RWPE1 (cell line): ENCODE measurements at regions not wholly inside any gene's neighbourhood (a gene's known extent, or its start where the extent isn't known, plus 50 kb on each side); places are given as distances from the start of the nearest gene placed in this dataset.
"Not testable (repeated sequence)": the region's sequence is repeated elsewhere in the genome, so short reads cannot be mapped to it uniquely, and the experiment has no call there.

Source experiments
- CTCF ChIA-PET: fragments of 350-600 bp; sonication (Branson Sonifier 250); formaldehyde crosslinking; extraction: SDS; loops from one replicate; lab custom pipeline; 2021; lab: Yijun Ruan, JAX
- POLR2A ChIA-PET: fragments of 400-600 bp; formaldehyde crosslinking; extraction: SDS; loops from one replicate; lab custom pipeline; 2020; ENCODE audit warnings: antibody characterized with exemption; ENCODE audit not compliant: low non-redundant PET; lab: Yijun Ruan, JAX
- DNase-seq: peaks from one replicate; pipeline ENCODE4 v3.0.0; 2012; ENCODE audit warnings: low spot score
- H3K27ac ChIP-seq: fragments of 450-650 bp; 2 replicates; pipeline ENCODE4 v1.5.1; 2017
- CTCF ChIP-seq: fragments of 450-650 bp; conservative IDR thresholded peaks from 2 replicates; pipeline ENCODE4 v1.5.1; 2017; ENCODE audit warnings: low read depth, mild to moderate bottlenecking

- CTCF ChIA-PET: no interaction called here
- TF ChIP-seq CTCF: no peak
- no peak for DNase-seq
- POLR2A ChIA-PET: no interaction called here
- H3K27ac ChIP-seq: no peak overlapping the region
Measured at GRCh38 chr3:94483403-94483802, 420.5 kb downstream of the NSUN3 start.

- no peak for TF ChIP-seq CTCF
- DNase-seq: no peak
- ChIA-PET CTCF (interaction anchor here (0.6 kb wide), 1 partner anchor 234 kb away, joined by 3 read pairs; no protein-coding TSS in a partner anchor), POLR2A (no interaction called here)
- H3K27ac ChIP-seq: no peak overlapping the region
Measured at GRCh38 chr3:94494992-94495391, 432.1 kb downstream of the NSUN3 start.

- H3K27ac ChIP-seq: no peak overlapping the region
- ChIA-PET CTCF (no interaction called here), POLR2A (no interaction called here)
- TF ChIP-seq CTCF: no peak
- no peak for DNase-seq
Measured at GRCh38 chr3:94500146-94500545, 437.3 kb downstream of the NSUN3 start.

GRCh38 chr3:94507354-94507753 lies 444.5 kb downstream of the NSUN3 start:
- DNase-seq, H3K27ac ChIP-seq, CTCF ChIA-PET, POLR2A ChIA-PET: not testable (repeated sequence)

- CTCF ChIA-PET: no interaction called here
- no peak for DNase-seq
- no peak for TF ChIP-seq CTCF
- POLR2A ChIA-PET: no interaction called here
- no peak overlapping the region for H3K27ac ChIP-seq
Measured at GRCh38 chr3:94512876-94513275, 450.0 kb downstream of the NSUN3 start.

- POLR2A ChIA-PET: no interaction called here
- no peak for DNase-seq
- TF ChIP-seq CTCF: no peak
- no peak overlapping the region for H3K27ac ChIP-seq
- CTCF ChIA-PET: no interaction called here
Measured at GRCh38 chr3:94513600-94513999, 450.7 kb downstream of the NSUN3 start.

GRCh38 chr3:94515983-94516382 lies 453.1 kb downstream of the NSUN3 start:
- TF ChIP-seq CTCF: no peak
- ChIA-PET CTCF (no interaction called here), POLR2A (no interaction called here)

More at GRCh38 chr3:94515983-94516382, 453.1 kb downstream of the NSUN3 start:
- no peak overlapping the region for H3K27ac ChIP-seq
- DNase-seq: no peak
